HG03280 (cell line): ENCODE measurements at regions not wholly inside any gene's neighbourhood (a gene's known extent, or its start where the extent isn't known, plus 50 kb on each side); places are given as distances from the start of the nearest gene placed in this dataset.
"Not testable (repeated sequence)": the region's sequence is repeated elsewhere in the genome, so short reads cannot be mapped to it uniquely, and the experiment has no call there.

Source experiments
- ATAC-seq: cut with Tn5 transposase; IDR thresholded peaks from one replicate; pipeline ENCODE4 v1.9.1; 2021; ENCODE audit warnings: mild to moderate bottlenecking, moderate library complexity; ENCODE audit not compliant: unreplicated experiment

- no peak for ATAC-seq
Observed at GRCh38 chr7:51426163-51426562, 109.6 kb upstream of the COBL start.

- not testable (repeated sequence) for ATAC-seq
Observed at GRCh38 chr7:51409934-51410333, 93.3 kb upstream of the COBL start.

DNA sequence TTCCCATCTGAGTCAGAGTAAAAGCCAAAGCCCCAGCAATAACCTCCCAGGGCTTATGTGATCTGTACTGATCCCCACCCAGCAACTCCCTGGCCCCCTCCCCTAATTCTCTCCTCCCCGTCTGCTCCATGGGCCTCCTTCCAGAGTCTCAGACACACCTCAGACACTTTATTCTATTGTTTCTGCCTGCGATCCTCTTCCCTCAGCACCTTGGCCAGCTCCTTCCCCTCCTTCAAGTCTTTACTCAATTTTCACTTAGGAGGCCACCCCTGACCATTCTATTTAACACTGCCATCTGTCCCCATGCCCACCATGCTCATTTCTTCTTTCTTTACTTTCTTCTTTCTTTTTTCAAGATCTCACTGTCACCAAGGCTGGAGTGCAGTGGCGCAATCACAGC lies 81.0 kb upstream of the COBL start:
- ATAC-seq, result not testable (repeated sequence)

DNA sequence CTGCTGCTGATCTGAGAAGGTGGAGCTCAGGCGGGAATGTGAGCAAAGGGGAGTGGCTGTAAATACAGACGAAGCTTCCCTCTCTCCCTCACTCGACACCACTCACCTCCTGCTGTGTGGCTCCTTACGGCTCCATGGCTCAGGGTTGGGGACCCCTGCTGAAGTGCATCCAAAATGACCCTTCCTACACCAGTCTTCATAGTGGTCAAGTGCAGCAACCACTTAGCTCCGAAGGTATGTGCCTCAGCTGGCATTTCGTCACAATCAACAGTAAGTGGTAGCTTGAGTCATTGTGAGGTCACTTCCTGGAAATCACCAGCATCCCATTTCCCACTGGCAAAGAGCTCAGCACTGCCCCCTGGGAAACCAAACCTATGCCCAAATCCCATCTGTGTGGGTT lies 76.4 kb upstream of the COBL start:
- ATAC-seq, result not testable (repeated sequence)

GRCh38 chr7:51389952-51390351 lies 73.3 kb upstream of the COBL start:
- ATAC-seq, result not testable (repeated sequence)

- not testable (repeated sequence) for ATAC-seq
Observed at GRCh38 chr7:51389216-51389812, 72.7 kb upstream of the COBL start.

- not testable (repeated sequence) for ATAC-seq
Observed at GRCh38 chr7:51388241-51388640, 71.6 kb upstream of the COBL start.

DNA sequence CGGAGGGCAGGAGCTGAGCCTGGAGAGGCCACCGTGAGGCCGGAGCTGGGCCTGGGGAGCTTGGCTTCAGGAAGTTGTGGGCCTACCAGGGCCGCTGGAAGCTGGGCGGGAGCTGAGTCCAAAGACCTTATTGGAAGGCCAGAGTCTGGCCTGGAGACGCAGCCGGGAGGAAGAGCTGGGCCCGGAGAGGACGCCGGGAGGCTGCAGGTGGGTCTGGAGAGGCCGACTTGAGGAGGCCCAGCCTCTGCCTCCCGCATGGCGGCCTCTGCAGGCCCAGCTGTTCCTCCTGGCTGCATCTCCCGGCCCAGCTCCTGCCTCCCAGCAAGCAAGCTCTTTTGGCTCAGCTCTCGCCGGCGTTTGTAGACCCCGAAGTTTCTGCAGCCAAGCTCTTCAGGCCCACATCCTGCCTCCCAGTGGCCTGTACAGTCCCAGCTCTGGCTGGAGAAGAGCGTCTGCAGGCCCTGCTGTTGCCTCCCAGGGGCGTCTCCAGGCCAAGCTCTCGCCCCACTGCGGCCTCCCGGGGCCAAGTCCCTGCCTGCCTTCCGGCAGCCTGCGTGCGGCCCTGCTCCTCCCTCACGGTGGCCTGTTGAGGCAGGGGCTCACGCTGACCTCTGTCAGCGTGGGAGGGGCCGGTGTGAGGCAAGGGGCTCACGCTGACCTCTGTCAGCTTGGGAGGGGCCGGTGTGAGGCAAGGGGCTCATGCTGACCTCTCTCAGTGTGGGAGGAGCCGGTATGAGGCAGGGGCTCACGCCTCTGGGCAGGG lies 70.4 kb upstream of the COBL start:
- not testable (repeated sequence) for ATAC-seq

DNA sequence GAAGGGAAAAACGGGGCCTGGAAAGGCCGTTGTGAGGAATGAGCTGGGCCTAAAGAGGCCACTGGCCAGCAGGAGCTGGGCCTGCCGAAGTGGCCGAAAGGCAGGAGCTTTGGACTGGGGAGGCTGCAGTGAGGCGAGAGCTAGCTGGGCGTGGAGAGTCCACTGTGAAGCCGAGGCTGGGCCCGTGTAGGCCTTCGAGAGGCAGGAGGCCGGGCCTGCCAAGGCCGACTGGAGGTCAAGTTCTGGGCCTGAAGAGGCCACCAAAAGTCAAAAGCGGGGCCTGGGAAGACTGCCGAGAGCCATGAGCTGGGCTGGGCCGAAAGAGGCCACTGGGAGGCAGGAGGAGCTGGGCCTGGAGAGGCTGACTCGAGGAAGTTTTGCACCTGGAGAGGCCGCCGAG lies 69.6 kb upstream of the COBL start:
- ATAC-seq, result not testable (repeated sequence)

DNA sequence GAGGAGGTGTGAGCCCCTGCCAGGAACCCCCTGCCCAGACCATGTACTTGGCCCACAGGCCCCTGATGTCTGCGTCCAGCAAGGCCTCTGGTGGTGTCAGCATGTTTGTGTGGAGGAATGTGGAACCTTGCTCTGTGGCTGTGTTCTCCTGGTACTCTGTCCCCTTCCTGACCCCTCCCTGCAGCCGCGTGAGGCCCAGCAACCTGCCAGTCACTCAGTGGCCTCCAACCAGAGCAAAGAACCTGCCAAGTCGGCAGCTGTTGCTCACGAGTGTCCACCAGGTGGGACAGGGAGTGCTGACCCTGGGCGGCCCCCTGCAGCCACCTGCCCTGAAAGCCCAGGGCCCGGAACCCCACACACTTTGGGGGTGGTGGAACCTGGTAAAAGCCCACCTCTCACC lies 65.6 kb upstream of the COBL start:
- not testable (repeated sequence) for ATAC-seq

GRCh38 chr7:51376420-51377092 lies 59.9 kb upstream of the COBL start:
- ATAC-seq, result no peak

DNA sequence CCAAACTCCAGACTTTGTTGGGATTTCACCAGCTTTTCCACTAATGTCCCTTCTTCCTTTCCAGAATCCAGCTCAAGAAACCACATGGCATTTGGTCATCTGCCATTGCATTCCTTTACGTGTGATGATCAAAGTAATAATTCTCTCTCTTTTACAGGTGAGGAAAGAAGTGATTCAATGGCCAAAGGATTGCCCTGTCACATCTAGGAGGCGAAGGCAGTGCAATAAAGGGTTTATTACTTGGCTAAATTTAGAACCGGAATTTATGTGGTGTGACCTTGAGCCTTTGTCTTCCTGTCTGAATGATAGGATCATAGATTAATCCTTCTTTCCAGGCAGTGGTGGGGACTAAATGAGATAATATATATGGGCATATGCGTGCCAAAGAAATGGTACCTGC lies 58.3 kb upstream of the COBL start:
- ATAC-seq, result no peak

DNA sequence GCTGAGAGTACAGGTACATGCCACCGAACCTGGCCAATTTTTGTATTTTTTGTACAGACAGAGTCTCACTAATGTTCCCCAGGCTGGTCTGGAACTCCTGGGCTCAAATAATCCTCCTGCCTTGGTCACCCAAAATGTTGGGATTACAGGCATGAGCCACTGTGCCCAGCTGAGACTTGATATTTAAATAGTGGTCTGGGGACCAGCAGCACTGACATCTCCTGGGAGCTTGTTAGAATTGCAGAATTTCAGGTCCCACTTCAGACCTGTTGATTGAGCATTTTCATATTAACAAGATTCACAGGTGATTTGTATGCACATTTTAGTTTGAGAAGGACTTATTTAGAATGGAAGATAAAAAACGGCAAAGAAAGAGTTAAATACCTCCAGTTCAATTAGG lies 57.0 kb upstream of the COBL start:
- ATAC-seq, result not testable (repeated sequence)

- no peak for ATAC-seq
Observed at GRCh38 chr7:51369746-51370145, 53.1 kb upstream of the COBL start.

DNA sequence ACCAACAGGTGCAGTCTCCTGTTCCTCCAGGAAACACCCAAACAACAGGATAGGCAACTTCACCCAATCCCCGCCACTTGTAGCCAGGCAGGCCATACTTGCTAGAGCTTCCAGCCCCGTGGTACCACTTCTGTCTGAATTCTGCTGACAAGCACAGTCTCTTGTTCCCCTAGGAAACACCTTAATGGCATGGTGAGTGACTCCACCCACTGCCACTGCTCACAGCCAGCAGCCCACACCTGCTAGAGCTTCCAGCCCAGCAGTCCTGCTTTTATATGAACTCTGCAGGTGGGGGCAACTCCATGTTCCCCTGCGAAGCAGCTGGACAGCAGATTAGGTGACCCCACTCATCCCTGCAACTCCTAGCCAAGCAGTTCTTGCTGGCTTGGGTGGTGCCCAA lies 52.6 kb upstream of the COBL start:
- not testable (repeated sequence) for ATAC-seq

DNA sequence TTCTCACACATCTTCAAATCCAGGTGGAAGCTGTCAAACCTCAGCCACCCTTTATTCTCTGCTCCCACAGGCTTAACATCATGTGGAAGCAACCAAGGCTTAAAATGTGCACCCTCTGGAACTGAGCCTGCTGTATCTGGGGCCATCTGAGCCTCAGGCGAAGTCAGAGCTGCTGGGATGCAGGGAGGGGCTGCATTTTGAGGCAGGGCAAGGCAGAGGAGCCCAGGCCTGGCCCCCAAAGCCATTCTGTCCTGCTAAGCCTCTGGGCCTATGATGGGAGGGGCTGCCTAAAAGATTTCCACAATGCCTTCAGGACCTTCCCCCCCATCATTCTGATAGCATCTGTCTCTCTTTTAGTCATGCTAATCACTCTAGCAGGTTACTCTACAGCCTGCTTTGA lies 51.7 kb upstream of the COBL start:
- ATAC-seq, result no peak

- ATAC-seq, result no peak
Observed at GRCh38 chr7:51367614-51367968, 51.0 kb upstream of the COBL start.

GRCh38 chr7:51366930-51367613 lies 50.5 kb upstream of the COBL start:
- peak; percentile 78 for ATAC-seq
